ENCODE measurements at regions not wholly inside any gene's neighbourhood (a gene's known extent, or its start where the extent isn't known, plus 50 kb on each side); places are given as distances from the start of the nearest gene placed in this dataset.

DNA sequence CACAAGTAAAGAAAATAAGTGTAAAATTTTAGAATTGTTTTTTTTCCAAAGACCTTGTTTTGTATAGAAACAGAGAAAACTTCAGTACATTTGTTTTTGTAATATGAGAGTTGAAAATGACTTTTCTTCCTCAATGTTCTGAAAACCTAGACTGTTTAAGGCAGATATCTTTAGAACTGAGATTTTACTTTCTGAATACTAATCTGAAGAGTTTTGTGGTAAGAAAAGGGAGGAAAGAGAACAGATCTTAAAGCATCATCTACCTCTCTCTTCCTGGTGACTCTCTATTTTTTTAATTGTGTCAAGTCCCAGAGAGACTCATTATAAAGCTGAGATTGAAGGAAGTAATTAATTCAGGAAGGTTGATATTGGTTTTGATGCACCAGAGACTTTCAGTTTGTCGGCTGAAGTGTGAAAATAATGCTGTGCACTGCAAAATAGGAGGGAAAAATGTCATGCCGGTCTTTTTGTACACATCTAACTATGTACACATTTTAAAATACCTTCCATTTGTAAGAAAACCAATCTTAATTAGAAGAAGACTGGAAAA is 142.1 kb upstream of the NAALADL2 start (continued):
- TF ChIP-seq NR2C2 (IDR thresholded peaks at IDR 0.05; ENCODE audit: borderline replicate concordance, control insufficient read depth, insufficient read length, low read depth), result no peak

DNA sequence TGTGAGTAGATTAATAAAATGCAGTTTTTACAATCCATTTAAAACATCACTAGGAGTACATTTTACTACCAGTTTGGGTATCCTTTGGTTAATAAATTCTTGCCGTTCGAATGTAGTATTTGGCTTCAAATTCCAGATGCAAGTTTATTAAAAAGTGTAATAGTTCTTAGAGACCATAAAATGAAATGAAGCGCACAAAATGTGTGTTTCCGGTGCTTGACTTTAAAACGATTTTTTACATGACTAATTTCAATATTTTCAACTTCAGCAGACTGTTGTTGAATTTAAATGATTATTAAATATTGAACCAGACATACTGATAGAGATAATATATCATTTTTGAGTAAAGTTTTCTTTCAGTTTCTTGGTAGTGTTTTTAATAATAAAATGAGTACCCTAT is 138.4 kb upstream of the NAALADL2 start:
- 56% methylated on average over 5 of the region's 5 CpGs for WGBS (ENCODE audit: insufficient coverage, insufficient replicate concordance, low lambda C conversion rate, missing lambda C conversion rate)
- RAD21 ChIA-PET (ENCODE audit: unreplicated experiment), result no interaction called here
- TF ChIP-seq HDGF (IDR thresholded peaks at IDR 0.05) (no peak), ZNF217 (IDR thresholded peaks at IDR 0.05) (no peak), POU2F2 (IDR thresholded peaks at IDR 0.05; ENCODE audit: borderline replicate concordance, low read depth, low read length) (no peak), SKIL (IDR thresholded peaks at IDR 0.05; ENCODE audit: low read depth, poor library complexity, severe bottlenecking) (no peak), CHD2 (IDR thresholded peaks at IDR 0.05; ENCODE audit: borderline replicate concordance, low read depth, low read length) (no peak), CUX1 (IDR thresholded peaks at IDR 0.05; ENCODE audit: insufficient replicate concordance, low read depth, low read length) (no peak), IKZF1 (conservative IDR thresholded peaks at IDR 0.05) (no peak), CBFB (IDR thresholded peaks at IDR 0.05; ENCODE audit: low read depth) (no peak), EGR1 (IDR thresholded peaks at IDR 0.05; ENCODE audit: borderline replicate concordance in 1 of 2, low read depth in 2 of 2, low read length in 2 of 2) (no peak), ETV6 (conservative IDR thresholded peaks at IDR 0.05 in 1 of 2, IDR thresholded peaks at IDR 0.05 in 1 of 2; ENCODE audit: borderline replicate concordance in 1 of 2, low read depth in 1 of 2) (no peak), ASH2L (IDR thresholded peaks at IDR 0.05; ENCODE audit: borderline replicate concordance, low read depth) (no peak)
- TF ChIP-seq, protein P1, sequence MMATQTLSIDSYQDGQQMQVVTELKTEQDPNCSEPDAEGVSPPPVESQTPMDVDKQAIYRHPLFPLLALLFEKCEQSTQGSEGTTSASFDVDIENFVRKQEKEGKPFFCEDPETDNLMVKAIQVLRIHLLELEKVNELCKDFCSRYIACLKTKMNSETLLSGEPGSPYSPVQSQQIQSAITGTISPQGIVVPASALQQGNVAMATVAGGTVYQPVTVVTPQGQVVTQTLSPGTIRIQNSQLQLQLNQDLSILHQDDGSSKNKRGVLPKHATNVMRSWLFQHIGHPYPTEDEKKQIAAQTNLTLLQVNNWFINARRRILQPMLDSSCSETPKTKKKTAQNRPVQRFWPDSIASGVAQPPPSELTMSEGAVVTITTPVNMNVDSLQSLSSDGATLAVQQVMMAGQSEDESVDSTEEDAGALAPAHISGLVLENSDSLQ (IDR thresholded peaks at IDR 0.05), result no peak

More for the DNA sequence above, 138.4 kb upstream of the NAALADL2 start:
- Histone ChIP-seq H3K4me3 (no peak overlapping the region), H3K4me1 (ENCODE audit: control insufficient read depth, insufficient read depth, low read length) (no peaks in the 10 kb centered on the region), H3K9me3 (replicated peaks; ENCODE audit: control insufficient read depth, insufficient read depth, low read length) (no peaks in the 10 kb centered on the region), H3K27ac (ENCODE audit: control insufficient read depth, insufficient read depth) (no peak overlapping the region), H2AFZ (ENCODE audit: control insufficient read depth, low read depth, low read length) (no peak overlapping the region), H3K36me3 (ENCODE audit: control insufficient read depth in 2 of 2, insufficient read depth in 2 of 2, low read length in 1 of 2) (no peaks in the 10 kb centered on the region), H3K27me3 (replicated peaks in 1 of 2; ENCODE audit: control insufficient read depth in 2 of 2, insufficient read depth in 2 of 2, low read length in 1 of 2) (no peaks in the 10 kb centered on the region), H3K79me2 (ENCODE audit: control insufficient read depth, insufficient read depth, low read length) (no peaks in the 10 kb centered on the region), H3K9ac (ENCODE audit: control insufficient read depth, insufficient read depth, low read length) (no peak overlapping the region), H3K4me2 (ENCODE audit: control insufficient read depth, insufficient read depth) (no peak overlapping the region), H4K20me1 (ENCODE audit: control insufficient read depth, insufficient read depth) (no peaks in the 10 kb centered on the region)
- in situ Hi-C loops (cut with MboI), result no loop called here
- no TSS peak for BruUV-seq (replicated peaks)
- ChIA-PET SMC1A (ENCODE audit: uncharacterized antibody, unreplicated experiment) (interaction anchor here (0.5 kb wide), 1 partner anchor 224 kb away, joined by 3 read pairs; no protein-coding TSS in a partner anchor), CTCF (no interaction called here), POLR2A (no interaction called here)
- FAIRE-seq, result no peak
- no peak for DNase-seq (ENCODE audit: low read depth, low spot score)
- ATAC-seq, result no peak
- intact Hi-C loops (cut with micrococcal nuclease; ENCODE audit: unreplicated experiment), result no loop called here
